ENCODE measurements at regions not wholly inside any gene's neighbourhood (a gene's known extent, or its start where the extent isn't known, plus 50 kb on each side); places are given as distances from the start of the nearest gene placed in this dataset.

- TF ChIP-seq CTCF (IDR thresholded peaks at IDR 0.05; ENCODE audit: insufficient read depth, low read depth, low read length) (no peak), EZH2 (IDR thresholded peaks at IDR 0.05; ENCODE audit: insufficient read depth, low read length) (no peak)
Observed at GRCh38 chr13:107838588-107839161, 376.7 kb downstream of the LIG4 start.

Data from astrocyte (in vitro differentiated cells and primary cell).